ENCODE measurements at regions not wholly inside any gene's neighbourhood (a gene's known extent, or its start where the extent isn't known, plus 50 kb on each side); places are given as distances from the start of the nearest gene placed in this dataset.
"Not testable (repeated sequence)": the region's sequence is repeated elsewhere in the genome, so short reads cannot be mapped to it uniquely, and the experiment has no call there.

GRCh38 chrX:152038804-152039203 is 64.3 kb upstream of the GABRE start:
- TF ChIP-seq SNAI2 (CRISPR knock-in tag; IDR thresholded peaks at IDR 0.05) (no peak), ZFP3 (CRISPR knock-in tag; IDR thresholded peaks at IDR 0.05) (no peak), POU6F1 (CRISPR knock-in tag; IDR thresholded peaks at IDR 0.05; ENCODE audit: borderline replicate concordance, low read depth) (no peak), RARB (CRISPR knock-in tag; IDR thresholded peaks at IDR 0.05) (no peak), PATZ1 (CRISPR knock-in tag; IDR thresholded peaks at IDR 0.05; ENCODE audit: borderline replicate concordance) (no peak), ZFP30 (CRISPR knock-in tag; IDR thresholded peaks at IDR 0.05) (no peak), ZC3H10 (CRISPR knock-in tag; IDR thresholded peaks at IDR 0.05) (no peak), BACH2 (CRISPR knock-in tag; IDR thresholded peaks at IDR 0.05; ENCODE audit: borderline replicate concordance) (no peak), TOX (CRISPR knock-in tag; IDR thresholded peaks at IDR 0.05; ENCODE audit: borderline replicate concordance) (no peak)
- ATAC-seq = no peak

- TF ChIP-seq RARB (CRISPR knock-in tag; IDR thresholded peaks at IDR 0.05) (no peak), TCF4 (CRISPR knock-in tag; IDR thresholded peaks at IDR 0.05; ENCODE audit: borderline replicate concordance) (no peak), PATZ1 (CRISPR knock-in tag; IDR thresholded peaks at IDR 0.05; ENCODE audit: borderline replicate concordance) (no peak), ARNTL (CRISPR knock-in tag; IDR thresholded peaks at IDR 0.05; ENCODE audit: borderline replicate concordance, low read depth) (no peak), ESRRG (CRISPR knock-in tag; IDR thresholded peaks at IDR 0.05) (no peak), CSRNP3 (CRISPR knock-in tag; IDR thresholded peaks at IDR 0.05) (no peak), SNAI2 (CRISPR knock-in tag; IDR thresholded peaks at IDR 0.05) (no peak), ZC3H10 (CRISPR knock-in tag; IDR thresholded peaks at IDR 0.05) (no peak), ZFP3 (CRISPR knock-in tag; IDR thresholded peaks at IDR 0.05) (no peak), PPARA (CRISPR knock-in tag; IDR thresholded peaks at IDR 0.05; ENCODE audit: borderline replicate concordance) (no peak), OSR1 (CRISPR knock-in tag; IDR thresholded peaks at IDR 0.05) (no peak), ISL1 (CRISPR knock-in tag; IDR thresholded peaks at IDR 0.05) (no peak), TOX (CRISPR knock-in tag; IDR thresholded peaks at IDR 0.05; ENCODE audit: borderline replicate concordance) (no peak), ZFP30 (CRISPR knock-in tag; IDR thresholded peaks at IDR 0.05) (no peak), ZNF70 (CRISPR knock-in tag; IDR thresholded peaks at IDR 0.05) (no peak), ZNF565 (CRISPR knock-in tag; conservative IDR thresholded peaks at IDR 0.05; ENCODE audit: low read depth) (no peak), GLIS3 (CRISPR knock-in tag; IDR thresholded peaks at IDR 0.05) (no peak), POU6F1 (CRISPR knock-in tag; IDR thresholded peaks at IDR 0.05; ENCODE audit: borderline replicate concordance, low read depth) (no peak), CSDC2 (CRISPR knock-in tag; IDR thresholded peaks at IDR 0.05) (no peak), ZNF8 (CRISPR knock-in tag; IDR thresholded peaks at IDR 0.05) (no peak)
- no peak for ATAC-seq
Observed at GRCh38 chrX:152037183-152037582, 62.7 kb upstream of the GABRE start.

- ATAC-seq = not testable (repeated sequence)
Observed at GRCh38 chrX:152031346-152031745, 56.9 kb upstream of the GABRE start.

GRCh38 chrX:152028579-152028978 is 54.1 kb upstream of the GABRE start:
- no peak for ATAC-seq
- no peak for TF ChIP-seq ZNF565 (CRISPR knock-in tag; conservative IDR thresholded peaks at IDR 0.05; ENCODE audit: low read depth)
- no peak for TF ChIP-seq RARB (CRISPR knock-in tag; IDR thresholded peaks at IDR 0.05)
- no peak for TF ChIP-seq TOX (CRISPR knock-in tag; IDR thresholded peaks at IDR 0.05; ENCODE audit: borderline replicate concordance)
- TF ChIP-seq ZFP3 (CRISPR knock-in tag; IDR thresholded peaks at IDR 0.05) = no peak
- no peak for TF ChIP-seq ZC3H10 (CRISPR knock-in tag; IDR thresholded peaks at IDR 0.05)
- no peak for TF ChIP-seq PATZ1 (CRISPR knock-in tag; IDR thresholded peaks at IDR 0.05; ENCODE audit: borderline replicate concordance)
- TF ChIP-seq ZNF8 (CRISPR knock-in tag; IDR thresholded peaks at IDR 0.05) = no peak
- TF ChIP-seq ARNTL (CRISPR knock-in tag; IDR thresholded peaks at IDR 0.05; ENCODE audit: borderline replicate concordance, low read depth) = no peak
- TF ChIP-seq PPARA (CRISPR knock-in tag; IDR thresholded peaks at IDR 0.05; ENCODE audit: borderline replicate concordance) = no peak
- no peak for TF ChIP-seq ISL1 (CRISPR knock-in tag; IDR thresholded peaks at IDR 0.05)
- no peak for TF ChIP-seq CSRNP3 (CRISPR knock-in tag; IDR thresholded peaks at IDR 0.05)
- TF ChIP-seq BACH2 (CRISPR knock-in tag; IDR thresholded peaks at IDR 0.05; ENCODE audit: borderline replicate concordance) = no peak
- TF ChIP-seq ESRRG (CRISPR knock-in tag; IDR thresholded peaks at IDR 0.05) = no peak
